ENCODE measurements at regions not wholly inside any gene's neighbourhood (a gene's known extent, or its start where the extent isn't known, plus 50 kb on each side); places are given as distances from the start of the nearest gene placed in this dataset.

GRCh38 chr10:4359003-4359402 lies 467.0 kb upstream of the AKR1E2 start:
- H2AFZ ChIP-seq (ENCODE audit: low read depth, low read length) = no peak overlapping the region
- H4K20me1 ChIP-seq (ENCODE audit: insufficient read depth, low read length) = no peaks in the 10 kb centered on the region
- no peaks in the 10 kb centered on the region for H3K36me3 ChIP-seq (ENCODE audit: insufficient read depth, low read length)
- TF ChIP-seq CTCF (IDR thresholded peaks at IDR 0.05; ENCODE audit: borderline replicate concordance, extremely low read depth, low read length, poor library complexity, severe bottlenecking) = no peak
- no peak for TF ChIP-seq EZH2 (IDR thresholded peaks at IDR 0.05; ENCODE audit: borderline replicate concordance, low read depth, low read length, severe bottlenecking)
- DNase-seq (no peak), ATAC-seq (ENCODE audit: insufficient read depth, low read depth) (no peak)
- no peaks in the 10 kb centered on the region for H3K27me3 ChIP-seq (ENCODE audit: insufficient read depth, low read length, poor library complexity)
- H3K9me3 ChIP-seq (ENCODE audit: insufficient read depth, low read length, severe bottlenecking) = peaks cover 3% of the 10 kb centered on the region
- H3K27ac ChIP-seq (ENCODE audit: low read length) = no peak overlapping the region
- H3K4me2 ChIP-seq (ENCODE audit: insufficient read depth, low read length) = no peak overlapping the region
- peaks cover 3% of the 10 kb centered on the region; the same call in 1 of the 2 replicates for H3K4me1 ChIP-seq (ENCODE audit: insufficient read depth, low read length)
- no peaks in the 10 kb centered on the region for H3K79me2 ChIP-seq (ENCODE audit: insufficient read depth, low read length)
- H3K9ac ChIP-seq (ENCODE audit: low read depth, low read length) = no peak overlapping the region
- no peak overlapping the region for H3K4me3 ChIP-seq (ENCODE audit: low read depth in 1 of 2, low read length in 2 of 2)

- Histone ChIP-seq H3K4me2 (ENCODE audit: insufficient read depth, low read length) (no peak overlapping the region), H3K27ac (ENCODE audit: low read length) (no peak overlapping the region), H3K79me2 (ENCODE audit: insufficient read depth, low read length) (no peaks in the 10 kb centered on the region), H3K4me1 (ENCODE audit: insufficient read depth, low read length) (peaks cover 7% of the 10 kb centered on the region; the same call in 1 of the 2 replicates), H3K9me3 (ENCODE audit: insufficient read depth, low read length, severe bottlenecking) (peaks cover 3% of the 10 kb centered on the region), H2AFZ (ENCODE audit: low read depth, low read length) (no peak overlapping the region), H3K9ac (ENCODE audit: low read depth, low read length) (no peak overlapping the region), H4K20me1 (ENCODE audit: insufficient read depth, low read length) (no peaks in the 10 kb centered on the region), H3K36me3 (ENCODE audit: insufficient read depth, low read length) (no peaks in the 10 kb centered on the region), H3K27me3 (ENCODE audit: insufficient read depth, low read length, poor library complexity) (no peaks in the 10 kb centered on the region), H3K4me3 (ENCODE audit: low read depth in 1 of 2, low read length in 2 of 2) (no peak overlapping the region)
- ATAC-seq (ENCODE audit: insufficient read depth, low read depth) = no peak
- no peak for DNase-seq
- no peak for TF ChIP-seq CTCF (IDR thresholded peaks at IDR 0.05; ENCODE audit: borderline replicate concordance, extremely low read depth, low read length, poor library complexity, severe bottlenecking)
- no peak for TF ChIP-seq EZH2 (IDR thresholded peaks at IDR 0.05; ENCODE audit: borderline replicate concordance, low read depth, low read length, severe bottlenecking)
Measured at GRCh38 chr10:4357911-4358310, 468.1 kb upstream of the AKR1E2 start.

- Histone ChIP-seq H2AFZ (ENCODE audit: low read depth, low read length) (no peak overlapping the region), H3K9ac (ENCODE audit: low read depth, low read length) (no peak overlapping the region), H3K36me3 (ENCODE audit: insufficient read depth, low read length) (no peaks in the 10 kb centered on the region), H4K20me1 (ENCODE audit: insufficient read depth, low read length) (no peaks in the 10 kb centered on the region), H3K4me3 (ENCODE audit: low read depth in 1 of 2, low read length in 2 of 2) (no peak overlapping the region), H3K27me3 (ENCODE audit: insufficient read depth, low read length, poor library complexity) (no peaks in the 10 kb centered on the region), H3K4me2 (ENCODE audit: insufficient read depth, low read length) (no peak overlapping the region), H3K9me3 (ENCODE audit: insufficient read depth, low read length, severe bottlenecking) (peaks cover 3% of the 10 kb centered on the region), H3K4me1 (ENCODE audit: insufficient read depth, low read length) (peaks cover 7% of the 10 kb centered on the region; the same call in 1 of the 2 replicates), H3K79me2 (ENCODE audit: insufficient read depth, low read length) (no peaks in the 10 kb centered on the region), H3K27ac (ENCODE audit: low read length) (no peak overlapping the region)
- no peak for DNase-seq
- ATAC-seq (ENCODE audit: insufficient read depth, low read depth) = no peak
- TF ChIP-seq CTCF (IDR thresholded peaks at IDR 0.05; ENCODE audit: borderline replicate concordance, extremely low read depth, low read length, poor library complexity, severe bottlenecking) (no peak), EZH2 (IDR thresholded peaks at IDR 0.05; ENCODE audit: borderline replicate concordance, low read depth, low read length, severe bottlenecking) (no peak)
Measured at GRCh38 chr10:4355350-4355749, 470.7 kb upstream of the AKR1E2 start.

- Histone ChIP-seq H3K9me3 (ENCODE audit: insufficient read depth, low read length, severe bottlenecking) (peaks cover 3% of the 10 kb centered on the region), H3K4me1 (ENCODE audit: insufficient read depth, low read length) (peaks cover 7% of the 10 kb centered on the region; the same call in 1 of the 2 replicates), H3K36me3 (ENCODE audit: insufficient read depth, low read length) (no peaks in the 10 kb centered on the region), H2AFZ (ENCODE audit: low read depth, low read length) (no peak overlapping the region), H3K79me2 (ENCODE audit: insufficient read depth, low read length) (no peaks in the 10 kb centered on the region), H3K4me2 (ENCODE audit: insufficient read depth, low read length) (no peak overlapping the region), H3K4me3 (ENCODE audit: low read depth in 1 of 2, low read length in 2 of 2) (no peak overlapping the region), H3K27ac (ENCODE audit: low read length) (no peak overlapping the region), H3K27me3 (ENCODE audit: insufficient read depth, low read length, poor library complexity) (no peaks in the 10 kb centered on the region), H4K20me1 (ENCODE audit: insufficient read depth, low read length) (no peaks in the 10 kb centered on the region), H3K9ac (ENCODE audit: low read depth, low read length) (no peak overlapping the region)
- ATAC-seq (ENCODE audit: insufficient read depth, low read depth) (peak; percentile 19; the same call in 1 of the 3 replicates), DNase-seq (no peak)
- TF ChIP-seq CTCF (IDR thresholded peaks at IDR 0.05; ENCODE audit: borderline replicate concordance, extremely low read depth, low read length, poor library complexity, severe bottlenecking) = no peak
- no peak for TF ChIP-seq EZH2 (IDR thresholded peaks at IDR 0.05; ENCODE audit: borderline replicate concordance, low read depth, low read length, severe bottlenecking)
Measured at GRCh38 chr10:4354382-4354812, 471.6 kb upstream of the AKR1E2 start.

Measured in DND-41 (cell line).